WTC11 (cell line): ENCODE measurements at regions not wholly inside any gene's neighbourhood (a gene's known extent, or its start where the extent isn't known, plus 50 kb on each side); places are given as distances from the start of the nearest gene placed in this dataset.

Experiments
- ATAC-seq: fragments of 200-7000 bp; cut with Tn5 transposase; 2 replicates; pipeline ENCODE4 v1.10.0; 2021; ENCODE audit warnings: mild to moderate bottlenecking, moderate library complexity
- CTCF ChIA-PET: fragments of 300-600 bp; sonication (Branson Sonifier 250); formaldehyde crosslinking; loops from one replicate; lab custom pipeline; 2021; ENCODE audit warnings: antibody characterized with exemption; lab: Charles Lee
- POLR2A ChIA-PET: fragments of 350-600 bp; sonication (Branson Sonifier 250); formaldehyde crosslinking; loops from one replicate; lab custom pipeline; 2021; ENCODE audit warnings: antibody characterized with exemption; lab: Charles Lee
- DNase-seq: peaks from one replicate; pipeline ENCODE4 v3.0.0; 2021; ENCODE audit warnings: low spot score
- H3K27ac Mint-ChIP-seq: 2 replicates; pipeline ENCODE4 v1.8.0; 2021; ENCODE audit warnings: mixed read lengths
- H3K27me3 Mint-ChIP-seq: 2 replicates; pipeline ENCODE4 v1.8.0; 2021; ENCODE audit warnings: low read depth, mild to moderate bottlenecking, moderate library complexity, mixed read lengths
- H3K36me3 Mint-ChIP-seq: 2 replicates; pipeline ENCODE4 v1.8.0; 2021; ENCODE audit warnings: mixed read lengths
- H3K4me1 Mint-ChIP-seq: 2 replicates; pipeline ENCODE4 v1.8.0; 2022; ENCODE audit warnings: mixed read lengths
- H3K4me3 Mint-ChIP-seq: 2 replicates; pipeline ENCODE4 v1.8.0; 2021; ENCODE audit warnings: mild to moderate bottlenecking, moderate library complexity, mixed read lengths
- H3K9me3 Mint-ChIP-seq: 2 replicates; pipeline ENCODE4 v1.8.0; 2021; ENCODE audit warnings: mixed read lengths
- FOXK1 ChIP-seq: sonication (generic); formaldehyde crosslinking; IDR thresholded peaks from 2 replicates; pipeline ENCODE4 v1.8.0; 2022; ENCODE audit warnings: mild to moderate bottlenecking, moderate library complexity, missing genetic modification reagents
- HMGA2 ChIP-seq: fragments of 250-450 bp; sonication (Bioruptor Pico); IDR thresholded peaks from 2 replicates; pipeline ENCODE4 v1.4.0; 2021; ENCODE audit warnings: mild to moderate bottlenecking, moderate library complexity
- JAZF1 ChIP-seq: fragments of 250-450 bp; sonication (Bioruptor Pico); IDR thresholded peaks from 2 replicates; pipeline ENCODE4 v1.9.0; 2021; ENCODE audit warnings: moderate library complexity, mild to moderate bottlenecking, inconsistent platforms
- KAT7 ChIP-seq: sonication (generic); formaldehyde crosslinking; IDR thresholded peaks from 2 replicates; pipeline ENCODE4 v1.8.1; 2023; ENCODE audit warnings: missing genetic modification reagents, mild to moderate bottlenecking, borderline replicate concordance
- NFYB ChIP-seq: sonication (generic); formaldehyde crosslinking; conservative IDR thresholded peaks from 2 replicates; pipeline ENCODE4 v1.8.0; 2022; ENCODE audit warnings: low read depth, missing genetic modification reagents
- NR3C1 ChIP-seq: sonication (generic); formaldehyde crosslinking; conservative IDR thresholded peaks from 2 replicates; pipeline ENCODE4 v1.8.1; 2023; ENCODE audit warnings: low read depth, mild to moderate bottlenecking, missing genetic modification reagents
- ZNF219 ChIP-seq: sonication (generic); formaldehyde crosslinking; IDR thresholded peaks from 2 replicates; pipeline ENCODE4 v1.8.0; 2023; ENCODE audit warnings: missing genetic modification reagents, mild to moderate bottlenecking, borderline replicate concordance
- ZNF232 ChIP-seq: sonication (generic); formaldehyde crosslinking; IDR thresholded peaks from 2 replicates; pipeline ENCODE4 v1.8.0; 2022; ENCODE audit warnings: mild to moderate bottlenecking, missing genetic modification reagents
- TF ChIP-seq, protein P1 (sequence below): sonication (generic); formaldehyde crosslinking; conservative IDR thresholded peaks from 2 replicates; pipeline ENCODE4 v1.8.1; 2023; ENCODE audit warnings: mild to moderate bottlenecking, low read depth, missing genetic modification reagents, moderate library complexity
- TF ChIP-seq, protein P2 (sequence below): fragments of 250-450 bp; sonication (Bioruptor Pico); IDR thresholded peaks from 2 replicates; pipeline ENCODE4 v1.9.0; 2021; ENCODE audit warnings: mild to moderate bottlenecking, borderline replicate concordance
- TF ChIP-seq, protein P3 (sequence below): sonication (generic); formaldehyde crosslinking; IDR thresholded peaks from 2 replicates; pipeline ENCODE4 v1.8.1; 2023; ENCODE audit warnings: mild to moderate bottlenecking, missing genetic modification reagents, moderate library complexity
- TF ChIP-seq, protein P4 (sequence below): sonication (generic); formaldehyde crosslinking; IDR thresholded peaks from 2 replicates; pipeline ENCODE4 v1.8.0; 2022; ENCODE audit warnings: missing genetic modification reagents
- TF ChIP-seq, protein P5 (sequence below): sonication (generic); formaldehyde crosslinking; IDR thresholded peaks from 2 replicates; pipeline ENCODE4 v1.8.0; 2022; ENCODE audit warnings: mild to moderate bottlenecking, missing genetic modification reagents
- TF ChIP-seq, protein P6 (sequence below): fragments of 250-450 bp; sonication (Bioruptor Pico); IDR thresholded peaks from 2 replicates; pipeline ENCODE4 v2.1.2; 2022; ENCODE audit warnings: mild to moderate bottlenecking, moderate library complexity
- TF ChIP-seq, protein P7 (sequence below): sonication (generic); formaldehyde crosslinking; IDR thresholded peaks from 2 replicates; pipeline ENCODE4 v1.8.1; 2022; ENCODE audit warnings: mild to moderate bottlenecking, moderate library complexity, missing genetic modification reagents

DNA sequence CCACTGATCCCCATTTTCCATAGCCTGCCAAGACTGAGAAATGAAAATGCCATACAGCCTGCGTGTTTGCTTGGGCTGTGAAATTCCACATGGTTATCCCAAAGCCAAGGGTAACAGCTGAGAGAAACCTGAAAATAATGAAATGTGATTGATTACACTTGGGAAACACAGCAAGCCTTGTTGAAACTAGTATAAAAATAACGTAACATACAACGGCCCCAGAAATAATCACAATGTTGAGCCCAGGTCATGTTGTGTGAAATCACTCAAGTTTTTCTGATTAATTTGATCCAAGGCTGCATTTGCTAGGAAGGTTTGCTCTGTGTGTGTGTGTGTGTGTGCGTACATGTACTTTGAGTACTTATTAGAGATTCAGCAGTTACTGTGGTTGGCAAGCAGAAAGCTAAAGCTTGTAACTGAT, 269.0 kb downstream of the OXSM start (continued):
- TF ChIP-seq, protein P1, sequence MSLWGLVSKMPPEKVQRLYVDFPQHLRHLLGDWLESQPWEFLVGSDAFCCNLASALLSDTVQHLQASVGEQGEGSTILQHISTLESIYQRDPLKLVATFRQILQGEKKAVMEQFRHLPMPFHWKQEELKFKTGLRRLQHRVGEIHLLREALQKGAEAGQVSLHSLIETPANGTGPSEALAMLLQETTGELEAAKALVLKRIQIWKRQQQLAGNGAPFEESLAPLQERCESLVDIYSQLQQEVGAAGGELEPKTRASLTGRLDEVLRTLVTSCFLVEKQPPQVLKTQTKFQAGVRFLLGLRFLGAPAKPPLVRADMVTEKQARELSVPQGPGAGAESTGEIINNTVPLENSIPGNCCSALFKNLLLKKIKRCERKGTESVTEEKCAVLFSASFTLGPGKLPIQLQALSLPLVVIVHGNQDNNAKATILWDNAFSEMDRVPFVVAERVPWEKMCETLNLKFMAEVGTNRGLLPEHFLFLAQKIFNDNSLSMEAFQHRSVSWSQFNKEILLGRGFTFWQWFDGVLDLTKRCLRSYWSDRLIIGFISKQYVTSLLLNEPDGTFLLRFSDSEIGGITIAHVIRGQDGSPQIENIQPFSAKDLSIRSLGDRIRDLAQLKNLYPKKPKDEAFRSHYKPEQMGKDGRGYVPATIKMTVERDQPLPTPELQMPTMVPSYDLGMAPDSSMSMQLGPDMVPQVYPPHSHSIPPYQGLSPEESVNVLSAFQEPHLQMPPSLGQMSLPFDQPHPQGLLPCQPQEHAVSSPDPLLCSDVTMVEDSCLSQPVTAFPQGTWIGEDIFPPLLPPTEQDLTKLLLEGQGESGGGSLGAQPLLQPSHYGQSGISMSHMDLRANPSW = no peak
- TF ChIP-seq NR3C1 (CRISPR knock-in tag) = no peak
- TF ChIP-seq, protein P2, sequence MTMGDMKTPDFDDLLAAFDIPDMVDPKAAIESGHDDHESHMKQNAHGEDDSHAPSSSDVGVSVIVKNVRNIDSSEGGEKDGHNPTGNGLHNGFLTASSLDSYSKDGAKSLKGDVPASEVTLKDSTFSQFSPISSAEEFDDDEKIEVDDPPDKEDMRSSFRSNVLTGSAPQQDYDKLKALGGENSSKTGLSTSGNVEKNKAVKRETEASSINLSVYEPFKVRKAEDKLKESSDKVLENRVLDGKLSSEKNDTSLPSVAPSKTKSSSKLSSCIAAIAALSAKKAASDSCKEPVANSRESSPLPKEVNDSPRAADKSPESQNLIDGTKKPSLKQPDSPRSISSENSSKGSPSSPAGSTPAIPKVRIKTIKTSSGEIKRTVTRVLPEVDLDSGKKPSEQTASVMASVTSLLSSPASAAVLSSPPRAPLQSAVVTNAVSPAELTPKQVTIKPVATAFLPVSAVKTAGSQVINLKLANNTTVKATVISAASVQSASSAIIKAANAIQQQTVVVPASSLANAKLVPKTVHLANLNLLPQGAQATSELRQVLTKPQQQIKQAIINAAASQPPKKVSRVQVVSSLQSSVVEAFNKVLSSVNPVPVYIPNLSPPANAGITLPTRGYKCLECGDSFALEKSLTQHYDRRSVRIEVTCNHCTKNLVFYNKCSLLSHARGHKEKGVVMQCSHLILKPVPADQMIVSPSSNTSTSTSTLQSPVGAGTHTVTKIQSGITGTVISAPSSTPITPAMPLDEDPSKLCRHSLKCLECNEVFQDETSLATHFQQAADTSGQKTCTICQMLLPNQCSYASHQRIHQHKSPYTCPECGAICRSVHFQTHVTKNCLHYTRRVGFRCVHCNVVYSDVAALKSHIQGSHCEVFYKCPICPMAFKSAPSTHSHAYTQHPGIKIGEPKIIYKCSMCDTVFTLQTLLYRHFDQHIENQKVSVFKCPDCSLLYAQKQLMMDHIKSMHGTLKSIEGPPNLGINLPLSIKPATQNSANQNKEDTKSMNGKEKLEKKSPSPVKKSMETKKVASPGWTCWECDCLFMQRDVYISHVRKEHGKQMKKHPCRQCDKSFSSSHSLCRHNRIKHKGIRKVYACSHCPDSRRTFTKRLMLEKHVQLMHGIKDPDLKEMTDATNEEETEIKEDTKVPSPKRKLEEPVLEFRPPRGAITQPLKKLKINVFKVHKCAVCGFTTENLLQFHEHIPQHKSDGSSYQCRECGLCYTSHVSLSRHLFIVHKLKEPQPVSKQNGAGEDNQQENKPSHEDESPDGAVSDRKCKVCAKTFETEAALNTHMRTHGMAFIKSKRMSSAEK (CRISPR knock-in tag) = no peak
- no peak for TF ChIP-seq HMGA2 (CRISPR knock-in tag)
- no peak for TF ChIP-seq ZNF232 (CRISPR knock-in tag)
- TF ChIP-seq FOXK1 (CRISPR knock-in tag) = no peak
- no peak for TF ChIP-seq KAT7 (CRISPR knock-in tag)
- TF ChIP-seq JAZF1 (CRISPR knock-in tag) = no peak
- TF ChIP-seq, protein P3, sequence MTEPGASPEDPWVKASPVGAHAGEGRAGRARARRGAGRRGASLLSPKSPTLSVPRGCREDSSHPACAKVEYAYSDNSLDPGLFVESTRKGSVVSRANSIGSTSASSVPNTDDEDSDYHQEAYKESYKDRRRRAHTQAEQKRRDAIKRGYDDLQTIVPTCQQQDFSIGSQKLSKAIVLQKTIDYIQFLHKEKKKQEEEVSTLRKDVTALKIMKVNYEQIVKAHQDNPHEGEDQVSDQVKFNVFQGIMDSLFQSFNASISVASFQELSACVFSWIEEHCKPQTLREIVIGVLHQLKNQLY = no peak
- no peak for TF ChIP-seq ZNF219 (CRISPR knock-in tag)
- TF ChIP-seq, protein P4, sequence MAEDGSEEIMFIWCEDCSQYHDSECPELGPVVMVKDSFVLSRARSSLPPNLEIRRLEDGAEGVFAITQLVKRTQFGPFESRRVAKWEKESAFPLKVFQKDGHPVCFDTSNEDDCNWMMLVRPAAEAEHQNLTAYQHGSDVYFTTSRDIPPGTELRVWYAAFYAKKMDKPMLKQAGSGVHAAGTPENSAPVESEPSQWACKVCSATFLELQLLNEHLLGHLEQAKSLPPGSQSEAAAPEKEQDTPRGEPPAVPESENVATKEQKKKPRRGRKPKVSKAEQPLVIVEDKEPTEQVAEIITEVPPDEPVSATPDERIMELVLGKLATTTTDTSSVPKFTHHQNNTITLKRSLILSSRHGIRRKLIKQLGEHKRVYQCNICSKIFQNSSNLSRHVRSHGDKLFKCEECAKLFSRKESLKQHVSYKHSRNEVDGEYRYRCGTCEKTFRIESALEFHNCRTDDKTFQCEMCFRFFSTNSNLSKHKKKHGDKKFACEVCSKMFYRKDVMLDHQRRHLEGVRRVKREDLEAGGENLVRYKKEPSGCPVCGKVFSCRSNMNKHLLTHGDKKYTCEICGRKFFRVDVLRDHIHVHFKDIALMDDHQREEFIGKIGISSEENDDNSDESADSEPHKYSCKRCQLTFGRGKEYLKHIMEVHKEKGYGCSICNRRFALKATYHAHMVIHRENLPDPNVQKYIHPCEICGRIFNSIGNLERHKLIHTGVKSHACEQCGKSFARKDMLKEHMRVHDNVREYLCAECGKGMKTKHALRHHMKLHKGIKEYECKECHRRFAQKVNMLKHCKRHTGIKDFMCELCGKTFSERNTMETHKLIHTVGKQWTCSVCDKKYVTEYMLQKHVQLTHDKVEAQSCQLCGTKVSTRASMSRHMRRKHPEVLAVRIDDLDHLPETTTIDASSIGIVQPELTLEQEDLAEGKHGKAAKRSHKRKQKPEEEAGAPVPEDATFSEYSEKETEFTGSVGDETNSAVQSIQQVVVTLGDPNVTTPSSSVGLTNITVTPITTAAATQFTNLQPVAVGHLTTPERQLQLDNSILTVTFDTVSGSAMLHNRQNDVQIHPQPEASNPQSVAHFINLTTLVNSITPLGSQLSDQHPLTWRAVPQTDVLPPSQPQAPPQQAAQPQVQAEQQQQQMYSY (CRISPR knock-in tag) = no peak
- TF ChIP-seq, protein P5, sequence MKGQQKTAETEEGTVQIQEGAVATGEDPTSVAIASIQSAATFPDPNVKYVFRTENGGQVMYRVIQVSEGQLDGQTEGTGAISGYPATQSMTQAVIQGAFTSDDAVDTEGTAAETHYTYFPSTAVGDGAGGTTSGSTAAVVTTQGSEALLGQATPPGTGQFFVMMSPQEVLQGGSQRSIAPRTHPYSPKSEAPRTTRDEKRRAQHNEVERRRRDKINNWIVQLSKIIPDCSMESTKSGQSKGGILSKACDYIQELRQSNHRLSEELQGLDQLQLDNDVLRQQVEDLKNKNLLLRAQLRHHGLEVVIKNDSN (CRISPR knock-in tag) = no peak

DNA sequence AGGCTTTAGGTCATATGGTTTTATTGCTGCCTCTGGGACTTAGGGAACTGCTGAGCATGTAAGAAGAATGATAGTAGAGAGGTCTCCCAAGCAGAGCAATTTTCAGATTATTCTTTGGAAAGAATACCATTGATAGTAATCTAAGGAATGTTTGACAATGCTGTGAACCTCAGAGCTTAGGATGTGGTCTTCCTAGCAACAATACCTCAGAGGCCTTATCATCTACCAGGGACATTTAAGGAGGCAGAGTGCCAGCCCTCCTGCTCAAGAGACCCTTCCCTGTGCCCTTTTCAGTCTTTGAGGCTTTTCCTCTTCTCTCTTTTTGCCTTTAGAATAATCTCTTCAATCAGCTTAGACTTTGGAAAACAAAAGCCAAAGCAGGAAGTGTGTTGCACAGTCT, 272.1 kb downstream of the OXSM start:
- POLR2A ChIA-PET = no interaction called here
- Mint-ChIP-seq H3K27ac (no peak overlapping the region), H3K9me3 (no peaks in the 10 kb centered on the region), H3K4me1 (peaks cover 6% of the 10 kb centered on the region; the same call in 1 of the 2 replicates), H3K27me3 (no peaks in the 10 kb centered on the region), H3K4me3 (no peak overlapping the region), H3K36me3 (no peaks in the 10 kb centered on the region)
- ATAC-seq = no peak
- CTCF ChIA-PET = no interaction called here
- TF ChIP-seq, protein P3 = no peak
- TF ChIP-seq, protein P6, sequence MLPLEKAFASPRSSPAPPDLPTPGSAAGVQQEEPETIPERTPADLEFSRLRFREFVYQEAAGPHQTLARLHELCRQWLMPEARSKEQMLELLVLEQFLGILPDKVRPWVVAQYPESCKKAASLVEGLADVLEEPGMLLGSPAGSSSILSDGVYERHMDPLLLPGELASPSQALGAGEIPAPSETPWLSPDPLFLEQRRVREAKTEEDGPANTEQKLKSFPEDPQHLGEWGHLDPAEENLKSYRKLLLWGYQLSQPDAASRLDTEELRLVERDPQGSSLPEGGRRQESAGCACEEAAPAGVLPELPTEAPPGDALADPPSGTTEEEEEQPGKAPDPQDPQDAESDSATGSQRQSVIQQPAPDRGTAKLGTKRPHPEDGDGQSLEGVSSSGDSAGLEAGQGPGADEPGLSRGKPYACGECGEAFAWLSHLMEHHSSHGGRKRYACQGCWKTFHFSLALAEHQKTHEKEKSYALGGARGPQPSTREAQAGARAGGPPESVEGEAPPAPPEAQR = no peak
- TF ChIP-seq NFYB (CRISPR knock-in tag) = no peak
- TF ChIP-seq, protein P7, sequence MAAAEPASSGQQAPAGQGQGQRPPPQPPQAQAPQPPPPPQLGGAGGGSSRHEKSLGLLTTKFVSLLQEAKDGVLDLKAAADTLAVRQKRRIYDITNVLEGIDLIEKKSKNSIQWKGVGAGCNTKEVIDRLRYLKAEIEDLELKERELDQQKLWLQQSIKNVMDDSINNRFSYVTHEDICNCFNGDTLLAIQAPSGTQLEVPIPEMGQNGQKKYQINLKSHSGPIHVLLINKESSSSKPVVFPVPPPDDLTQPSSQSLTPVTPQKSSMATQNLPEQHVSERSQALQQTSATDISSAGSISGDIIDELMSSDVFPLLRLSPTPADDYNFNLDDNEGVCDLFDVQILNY = no peak
- DNase-seq = no peak
